NCI-H1048 (cell line): ENCODE measurements at regions not wholly inside any gene's neighbourhood (a gene's known extent, or its start where the extent isn't known, plus 50 kb on each side); places are given as distances from the start of the nearest gene placed in this dataset.
"Not testable (repeated sequence)": the region's sequence is repeated elsewhere in the genome, so short reads cannot be mapped to it uniquely, and the experiment has no call there.

ENCODE experiments used
- DNase-seq: peaks from one replicate; lab custom pipeline; 2025; lab: John Stamatoyannopoulos, UW

- no peak for DNase-seq
Observed at GRCh38 chr2:192628017-192628416, 433.3 kb upstream of the TMEFF2 start.

- DNase-seq = no peak
Observed at GRCh38 chr2:192615105-192615504, 420.4 kb upstream of the TMEFF2 start.

- no peak for DNase-seq
Observed at GRCh38 chr2:192604295-192604694, 409.6 kb upstream of the TMEFF2 start.

- not testable (repeated sequence) for DNase-seq
Observed at GRCh38 chr2:192598649-192599048, 403.9 kb upstream of the TMEFF2 start.

- DNase-seq = no peak
Observed at GRCh38 chr2:192593561-192593960, 398.8 kb upstream of the TMEFF2 start.

- DNase-seq = no peak
Observed at GRCh38 chr2:192591617-192592016, 396.9 kb upstream of the TMEFF2 start.

GRCh38 chr2:192585418-192585817, 390.7 kb upstream of the TMEFF2 start:
- no peak for DNase-seq

- DNase-seq = no peak
Observed at GRCh38 chr2:192584976-192585375, 390.2 kb upstream of the TMEFF2 start.

- DNase-seq = no peak
Observed at GRCh38 chr2:192579965-192580700, 385.4 kb upstream of the TMEFF2 start.

- DNase-seq = no peak
Observed at GRCh38 chr2:192578780-192579179, 384.0 kb upstream of the TMEFF2 start.

GRCh38 chr2:192577706-192578105, 383.0 kb upstream of the TMEFF2 start:
- no peak for DNase-seq

GRCh38 chr2:192574552-192574951, 379.8 kb upstream of the TMEFF2 start:
- DNase-seq = no peak

GRCh38 chr2:192571636-192572035, 376.9 kb upstream of the TMEFF2 start:
- no peak for DNase-seq

GRCh38 chr2:192570788-192571187, 376.1 kb upstream of the TMEFF2 start:
- no peak for DNase-seq

- no peak for DNase-seq
Observed at GRCh38 chr2:192566863-192567262, 372.1 kb upstream of the TMEFF2 start.

GRCh38 chr2:192560326-192560725, 365.6 kb upstream of the TMEFF2 start:
- no peak for DNase-seq

GRCh38 chr2:192559587-192559986, 364.9 kb upstream of the TMEFF2 start:
- no peak for DNase-seq

- no peak for DNase-seq
Observed at GRCh38 chr2:192558637-192559036, 363.9 kb upstream of the TMEFF2 start.

- DNase-seq = no peak
Observed at GRCh38 chr2:192555740-192556139, 361.0 kb upstream of the TMEFF2 start.

GRCh38 chr2:192551760-192552159, 357.0 kb upstream of the TMEFF2 start:
- DNase-seq = no peak

GRCh38 chr2:192546565-192546964, 351.8 kb upstream of the TMEFF2 start:
- DNase-seq = no peak

GRCh38 chr2:192544371-192544955, 349.7 kb upstream of the TMEFF2 start:
- DNase-seq = no peak

- not testable (repeated sequence) for DNase-seq
Observed at GRCh38 chr2:192542148-192543066, 347.7 kb upstream of the TMEFF2 start.
